ENCODE measurements at regions not wholly inside any gene's neighbourhood (a gene's known extent, or its start where the extent isn't known, plus 50 kb on each side); places are given as distances from the start of the nearest gene placed in this dataset.

DNA sequence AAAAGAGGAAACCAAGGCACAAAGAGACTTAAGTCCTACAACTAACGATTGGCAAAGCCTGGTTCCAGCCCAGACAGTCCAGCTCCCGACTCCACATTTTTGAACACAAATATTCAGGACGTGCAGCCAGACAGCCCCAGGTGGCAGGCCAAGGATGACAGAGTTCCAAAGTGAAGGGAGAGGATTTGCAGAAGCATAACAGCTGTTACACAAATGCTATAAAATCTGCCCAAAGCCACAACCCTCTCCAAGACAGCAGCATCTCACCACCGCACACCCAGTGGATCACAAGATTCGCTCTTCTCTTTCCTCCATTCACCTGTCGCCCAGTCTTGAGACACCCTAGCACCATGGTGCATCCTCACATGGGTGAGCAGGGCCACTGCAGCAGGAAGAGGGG, 227.1 kb upstream of the ID2 start:
- TF ChIP-seq, protein P1, sequence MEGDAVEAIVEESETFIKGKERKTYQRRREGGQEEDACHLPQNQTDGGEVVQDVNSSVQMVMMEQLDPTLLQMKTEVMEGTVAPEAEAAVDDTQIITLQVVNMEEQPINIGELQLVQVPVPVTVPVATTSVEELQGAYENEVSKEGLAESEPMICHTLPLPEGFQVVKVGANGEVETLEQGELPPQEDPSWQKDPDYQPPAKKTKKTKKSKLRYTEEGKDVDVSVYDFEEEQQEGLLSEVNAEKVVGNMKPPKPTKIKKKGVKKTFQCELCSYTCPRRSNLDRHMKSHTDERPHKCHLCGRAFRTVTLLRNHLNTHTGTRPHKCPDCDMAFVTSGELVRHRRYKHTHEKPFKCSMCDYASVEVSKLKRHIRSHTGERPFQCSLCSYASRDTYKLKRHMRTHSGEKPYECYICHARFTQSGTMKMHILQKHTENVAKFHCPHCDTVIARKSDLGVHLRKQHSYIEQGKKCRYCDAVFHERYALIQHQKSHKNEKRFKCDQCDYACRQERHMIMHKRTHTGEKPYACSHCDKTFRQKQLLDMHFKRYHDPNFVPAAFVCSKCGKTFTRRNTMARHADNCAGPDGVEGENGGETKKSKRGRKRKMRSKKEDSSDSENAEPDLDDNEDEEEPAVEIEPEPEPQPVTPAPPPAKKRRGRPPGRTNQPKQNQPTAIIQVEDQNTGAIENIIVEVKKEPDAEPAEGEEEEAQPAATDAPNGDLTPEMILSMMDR (IDR thresholded peaks at IDR 0.05) = no peak
- no peak for DNase-seq (ENCODE audit: extremely low spot score, unreplicated experiment)
- no peaks in the 10 kb centered on the region for H3K36me3 Mint-ChIP-seq (ENCODE audit: unreplicated experiment)
- no peaks in the 10 kb centered on the region for H3K9me3 Mint-ChIP-seq (ENCODE audit: unreplicated experiment)
- H3K4me1 Mint-ChIP-seq (ENCODE audit: unreplicated experiment) = no peaks in the 10 kb centered on the region
- no peaks in the 10 kb centered on the region for H3K27me3 Mint-ChIP-seq (ENCODE audit: unreplicated experiment)
- no peak overlapping the region for H3K27ac Mint-ChIP-seq (ENCODE audit: unreplicated experiment)
- no peak overlapping the region for H3K4me3 Mint-ChIP-seq (ENCODE audit: unreplicated experiment)

DNA sequence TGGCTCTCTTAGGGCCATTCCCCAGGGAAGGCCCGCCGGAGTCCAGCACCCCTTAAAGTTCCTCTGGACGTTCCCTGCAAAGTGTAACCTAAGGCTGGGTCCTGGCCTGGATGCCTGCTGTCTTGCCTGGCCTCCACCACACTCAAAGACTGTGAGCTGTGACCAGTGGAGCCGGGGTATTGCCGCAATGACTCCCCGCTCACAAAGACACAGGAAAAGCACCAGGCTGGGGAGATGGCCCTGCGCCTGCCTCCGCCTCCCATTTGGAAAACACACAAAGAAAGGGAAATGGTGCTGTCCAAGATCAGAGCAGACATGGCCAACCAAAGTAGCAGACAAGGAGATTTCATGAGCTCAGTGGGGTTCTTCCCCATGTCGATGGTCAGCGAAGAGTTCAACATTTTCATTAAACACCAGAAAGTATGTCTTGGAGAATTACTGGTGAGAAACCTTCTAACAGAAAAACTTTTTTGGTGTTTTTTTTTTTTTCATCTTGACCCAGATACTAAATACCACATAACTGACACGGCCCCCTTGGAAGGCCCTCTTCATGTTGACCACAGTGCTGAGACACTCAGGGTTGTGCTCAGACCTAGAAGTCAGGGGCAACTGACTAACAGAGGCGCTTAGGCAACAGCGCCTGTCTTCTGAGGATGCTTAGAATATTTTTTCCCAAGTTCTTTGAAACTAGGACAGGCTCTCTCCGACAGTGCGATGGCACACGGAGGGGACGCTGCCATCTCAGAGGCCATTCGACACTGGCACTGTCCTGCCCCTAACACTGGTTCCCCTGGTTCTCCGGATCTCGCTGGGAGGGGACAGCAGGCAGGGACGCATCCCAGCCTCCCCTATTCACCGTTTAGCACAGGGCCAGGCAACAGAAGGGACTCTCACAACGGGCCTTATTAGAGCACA, 226.4 kb upstream of the ID2 start:
- H3K36me3 Mint-ChIP-seq (ENCODE audit: unreplicated experiment) = no peaks in the 10 kb centered on the region

DNA sequence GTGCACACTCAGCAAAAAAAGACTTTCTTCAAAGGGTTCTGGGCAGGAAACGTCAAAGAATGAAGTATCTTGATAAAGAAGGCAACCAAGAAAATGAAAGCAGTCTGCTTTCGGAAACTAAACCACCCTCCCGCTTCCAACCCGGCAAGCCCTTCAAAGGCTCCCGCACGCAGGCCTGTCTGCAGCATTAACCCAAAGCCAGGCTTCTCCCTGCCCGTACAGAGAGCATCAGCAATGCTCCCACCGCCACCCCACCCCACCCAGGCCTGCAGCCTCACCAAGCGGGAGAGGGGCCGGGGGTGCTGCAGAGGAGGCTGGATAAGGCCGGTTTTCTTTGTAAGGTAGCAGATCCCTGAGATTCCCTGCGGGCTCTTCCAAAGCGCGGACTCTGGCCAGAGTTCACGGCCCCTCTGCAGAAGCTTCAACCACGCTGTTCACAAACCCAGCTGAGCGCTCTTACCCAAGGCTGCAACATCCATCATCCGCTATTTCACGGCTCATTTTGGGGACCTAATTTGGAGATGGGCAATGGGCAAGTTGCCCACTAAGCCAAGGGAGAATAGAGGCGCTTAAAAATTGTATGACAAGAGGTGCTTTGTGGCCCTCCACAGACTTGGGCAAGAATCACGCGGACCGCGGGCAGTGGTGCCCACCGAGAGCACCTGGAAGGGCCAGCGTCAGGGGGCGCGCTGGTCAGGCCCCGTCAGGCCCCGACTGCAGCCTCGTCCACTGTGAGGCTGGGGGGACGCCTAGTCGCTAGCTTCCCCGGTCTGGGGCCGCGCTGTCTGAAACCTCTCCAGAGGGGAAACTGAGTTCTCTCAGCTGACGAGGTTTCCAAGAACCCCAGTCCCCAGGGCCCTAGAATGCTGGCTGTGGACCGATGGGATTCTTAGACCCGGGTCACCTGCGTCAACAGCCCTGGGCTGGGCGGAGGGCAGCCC, 225.4 kb upstream of the ID2 start:
- Mint-ChIP-seq H3K27me3 (ENCODE audit: unreplicated experiment) (no peaks in the 10 kb centered on the region), H3K36me3 (ENCODE audit: unreplicated experiment) (no peaks in the 10 kb centered on the region), H3K27ac (ENCODE audit: unreplicated experiment) (no peak overlapping the region), H3K4me1 (ENCODE audit: unreplicated experiment) (no peaks in the 10 kb centered on the region), H3K9me3 (ENCODE audit: unreplicated experiment) (no peaks in the 10 kb centered on the region), H3K4me3 (ENCODE audit: unreplicated experiment) (no peak overlapping the region)
- TF ChIP-seq, protein P1 (IDR thresholded peaks at IDR 0.05) = no peak
- no peak for DNase-seq (ENCODE audit: extremely low spot score, unreplicated experiment)

More for the DNA sequence above, 226.4 kb upstream of the ID2 start:
- H3K27ac Mint-ChIP-seq (ENCODE audit: unreplicated experiment) = no peak overlapping the region
- no peaks in the 10 kb centered on the region for H3K9me3 Mint-ChIP-seq (ENCODE audit: unreplicated experiment)
- H3K27me3 Mint-ChIP-seq (ENCODE audit: unreplicated experiment) = no peaks in the 10 kb centered on the region
- TF ChIP-seq, protein P1 (IDR thresholded peaks at IDR 0.05) = no peak
- H3K4me3 Mint-ChIP-seq (ENCODE audit: unreplicated experiment) = no peak overlapping the region
- no peaks in the 10 kb centered on the region for H3K4me1 Mint-ChIP-seq (ENCODE audit: unreplicated experiment)
- no peak for DNase-seq (ENCODE audit: extremely low spot score, unreplicated experiment)

DNA sequence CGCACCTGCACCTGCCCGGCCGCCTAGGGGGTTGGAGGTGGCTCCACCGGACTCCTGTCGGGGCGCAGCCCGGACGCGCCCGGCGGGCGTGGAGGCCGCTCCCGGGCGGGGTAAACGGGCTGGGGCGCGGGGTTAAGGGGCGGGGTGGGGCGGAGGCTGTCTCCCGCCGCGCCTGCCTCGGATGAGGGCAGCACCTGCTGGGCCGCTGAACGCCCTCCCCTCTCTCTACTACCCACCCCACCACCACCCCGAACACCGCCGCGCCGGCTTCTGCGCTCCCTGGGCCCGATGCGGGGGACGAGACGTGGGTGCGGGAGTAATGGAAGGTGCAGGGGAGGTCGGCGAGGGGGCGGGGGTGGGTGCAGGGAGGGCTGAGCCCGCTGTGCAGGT, 224.8 kb upstream of the ID2 start:
- H3K36me3 Mint-ChIP-seq (ENCODE audit: unreplicated experiment) = no peaks in the 10 kb centered on the region
- no peak overlapping the region for H3K27ac Mint-ChIP-seq (ENCODE audit: unreplicated experiment)
- H3K9me3 Mint-ChIP-seq (ENCODE audit: unreplicated experiment) = no peaks in the 10 kb centered on the region
- H3K4me3 Mint-ChIP-seq (ENCODE audit: unreplicated experiment) = no peak overlapping the region
- no peak for DNase-seq (ENCODE audit: extremely low spot score, unreplicated experiment)
- TF ChIP-seq, protein P1 (IDR thresholded peaks at IDR 0.05) = no peak
- H3K27me3 Mint-ChIP-seq (ENCODE audit: unreplicated experiment) = no peaks in the 10 kb centered on the region
- no peaks in the 10 kb centered on the region for H3K4me1 Mint-ChIP-seq (ENCODE audit: unreplicated experiment)
